ENCODE measurements at regions not wholly inside any gene's neighbourhood (a gene's known extent, or its start where the extent isn't known, plus 50 kb on each side); places are given as distances from the start of the nearest gene placed in this dataset.

- no peak for TF ChIP-seq JUNB (IDR thresholded peaks at IDR 0.05)
- TF ChIP-seq, protein P1, sequence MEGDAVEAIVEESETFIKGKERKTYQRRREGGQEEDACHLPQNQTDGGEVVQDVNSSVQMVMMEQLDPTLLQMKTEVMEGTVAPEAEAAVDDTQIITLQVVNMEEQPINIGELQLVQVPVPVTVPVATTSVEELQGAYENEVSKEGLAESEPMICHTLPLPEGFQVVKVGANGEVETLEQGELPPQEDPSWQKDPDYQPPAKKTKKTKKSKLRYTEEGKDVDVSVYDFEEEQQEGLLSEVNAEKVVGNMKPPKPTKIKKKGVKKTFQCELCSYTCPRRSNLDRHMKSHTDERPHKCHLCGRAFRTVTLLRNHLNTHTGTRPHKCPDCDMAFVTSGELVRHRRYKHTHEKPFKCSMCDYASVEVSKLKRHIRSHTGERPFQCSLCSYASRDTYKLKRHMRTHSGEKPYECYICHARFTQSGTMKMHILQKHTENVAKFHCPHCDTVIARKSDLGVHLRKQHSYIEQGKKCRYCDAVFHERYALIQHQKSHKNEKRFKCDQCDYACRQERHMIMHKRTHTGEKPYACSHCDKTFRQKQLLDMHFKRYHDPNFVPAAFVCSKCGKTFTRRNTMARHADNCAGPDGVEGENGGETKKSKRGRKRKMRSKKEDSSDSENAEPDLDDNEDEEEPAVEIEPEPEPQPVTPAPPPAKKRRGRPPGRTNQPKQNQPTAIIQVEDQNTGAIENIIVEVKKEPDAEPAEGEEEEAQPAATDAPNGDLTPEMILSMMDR (IDR thresholded peaks at IDR 0.05): no peak
- TF ChIP-seq, protein P2, sequence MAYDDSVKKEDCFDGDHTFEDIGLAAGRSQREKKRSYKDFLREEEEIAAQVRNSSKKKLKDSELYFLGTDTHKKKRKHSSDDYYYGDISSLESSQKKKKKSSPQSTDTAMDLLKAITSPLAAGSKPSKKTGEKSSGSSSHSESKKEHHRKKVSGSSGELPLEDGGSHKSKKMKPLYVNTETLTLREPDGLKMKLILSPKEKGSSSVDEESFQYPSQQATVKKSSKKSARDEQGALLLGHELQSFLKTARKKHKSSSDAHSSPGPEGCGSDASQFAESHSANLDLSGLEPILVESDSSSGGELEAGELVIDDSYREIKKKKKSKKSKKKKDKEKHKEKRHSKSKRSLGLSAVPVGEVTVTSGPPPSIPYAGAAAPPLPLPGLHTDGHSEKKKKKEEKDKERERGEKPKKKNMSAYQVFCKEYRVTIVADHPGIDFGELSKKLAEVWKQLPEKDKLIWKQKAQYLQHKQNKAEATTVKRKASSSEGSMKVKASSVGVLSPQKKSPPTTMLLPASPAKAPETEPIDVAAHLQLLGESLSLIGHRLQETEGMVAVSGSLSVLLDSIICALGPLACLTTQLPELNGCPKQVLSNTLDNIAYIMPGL (CRISPR knock-in tag; IDR thresholded peaks at IDR 0.05; ENCODE audit: borderline replicate concordance): no peak
- TF ChIP-seq, protein P3, sequence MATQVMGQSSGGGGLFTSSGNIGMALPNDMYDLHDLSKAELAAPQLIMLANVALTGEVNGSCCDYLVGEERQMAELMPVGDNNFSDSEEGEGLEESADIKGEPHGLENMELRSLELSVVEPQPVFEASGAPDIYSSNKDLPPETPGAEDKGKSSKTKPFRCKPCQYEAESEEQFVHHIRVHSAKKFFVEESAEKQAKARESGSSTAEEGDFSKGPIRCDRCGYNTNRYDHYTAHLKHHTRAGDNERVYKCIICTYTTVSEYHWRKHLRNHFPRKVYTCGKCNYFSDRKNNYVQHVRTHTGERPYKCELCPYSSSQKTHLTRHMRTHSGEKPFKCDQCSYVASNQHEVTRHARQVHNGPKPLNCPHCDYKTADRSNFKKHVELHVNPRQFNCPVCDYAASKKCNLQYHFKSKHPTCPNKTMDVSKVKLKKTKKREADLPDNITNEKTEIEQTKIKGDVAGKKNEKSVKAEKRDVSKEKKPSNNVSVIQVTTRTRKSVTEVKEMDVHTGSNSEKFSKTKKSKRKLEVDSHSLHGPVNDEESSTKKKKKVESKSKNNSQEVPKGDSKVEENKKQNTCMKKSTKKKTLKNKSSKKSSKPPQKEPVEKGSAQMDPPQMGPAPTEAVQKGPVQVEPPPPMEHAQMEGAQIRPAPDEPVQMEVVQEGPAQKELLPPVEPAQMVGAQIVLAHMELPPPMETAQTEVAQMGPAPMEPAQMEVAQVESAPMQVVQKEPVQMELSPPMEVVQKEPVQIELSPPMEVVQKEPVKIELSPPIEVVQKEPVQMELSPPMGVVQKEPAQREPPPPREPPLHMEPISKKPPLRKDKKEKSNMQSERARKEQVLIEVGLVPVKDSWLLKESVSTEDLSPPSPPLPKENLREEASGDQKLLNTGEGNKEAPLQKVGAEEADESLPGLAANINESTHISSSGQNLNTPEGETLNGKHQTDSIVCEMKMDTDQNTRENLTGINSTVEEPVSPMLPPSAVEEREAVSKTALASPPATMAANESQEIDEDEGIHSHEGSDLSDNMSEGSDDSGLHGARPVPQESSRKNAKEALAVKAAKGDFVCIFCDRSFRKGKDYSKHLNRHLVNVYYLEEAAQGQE (IDR thresholded peaks at IDR 0.05): no peak
- no peak for TF ChIP-seq NR3C1 (IDR thresholded peaks at IDR 0.05)
- TF ChIP-seq SREBF2 (IDR thresholded peaks at IDR 0.05): no peak
- no peak for TF ChIP-seq MYC (IDR thresholded peaks at IDR 0.05; ENCODE audit: borderline replicate concordance, low read length)
- no peak for TF ChIP-seq BCL3 (IDR thresholded peaks at IDR 0.05)
- TF ChIP-seq JUN (IDR thresholded peaks at IDR 0.05): no peak
- no peak for TF ChIP-seq POLR2A (IDR thresholded peaks at IDR 0.05; ENCODE audit: low read length)
- no peak for TF ChIP-seq MAFK (IDR thresholded peaks at IDR 0.05; ENCODE audit: partially characterized antibody)
- no peak for TF ChIP-seq CBX2 (IDR thresholded peaks at IDR 0.05; ENCODE audit: borderline replicate concordance, low read depth)
- TF ChIP-seq, protein P4, sequence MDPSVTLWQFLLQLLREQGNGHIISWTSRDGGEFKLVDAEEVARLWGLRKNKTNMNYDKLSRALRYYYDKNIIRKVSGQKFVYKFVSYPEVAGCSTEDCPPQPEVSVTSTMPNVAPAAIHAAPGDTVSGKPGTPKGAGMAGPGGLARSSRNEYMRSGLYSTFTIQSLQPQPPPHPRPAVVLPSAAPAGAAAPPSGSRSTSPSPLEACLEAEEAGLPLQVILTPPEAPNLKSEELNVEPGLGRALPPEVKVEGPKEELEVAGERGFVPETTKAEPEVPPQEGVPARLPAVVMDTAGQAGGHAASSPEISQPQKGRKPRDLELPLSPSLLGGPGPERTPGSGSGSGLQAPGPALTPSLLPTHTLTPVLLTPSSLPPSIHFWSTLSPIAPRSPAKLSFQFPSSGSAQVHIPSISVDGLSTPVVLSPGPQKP (IDR thresholded peaks at IDR 0.05; ENCODE audit: low read depth, low read length): no peak
These were observed 1349.1 kb downstream of the FSTL5 start for GRCh38 chr4:160814726-160815125.
